ENCODE measurements at regions not wholly inside any gene's neighbourhood (a gene's known extent, or its start where the extent isn't known, plus 50 kb on each side); places are given as distances from the start of the nearest gene placed in this dataset.

- no peak for DNase-seq
- H3K4me3 Mint-ChIP-seq = no peak overlapping the region
- H3K27ac Mint-ChIP-seq = no peak overlapping the region
- no peaks in the 10 kb centered on the region for H3K4me1 Mint-ChIP-seq (ENCODE audit: low read depth)
- H3K27me3 Mint-ChIP-seq = peaks cover 18% of the 10 kb centered on the region
- H3K36me3 Mint-ChIP-seq (ENCODE audit: low read depth) = no peaks in the 10 kb centered on the region
- CTCF ChIA-PET = no interaction called here
- H3K9me3 Mint-ChIP-seq = no peaks in the 10 kb centered on the region
- intact Hi-C loops (cut with micrococcal nuclease) = no loop called here
- no peak for TF ChIP-seq CTCF (IDR thresholded peaks at IDR 0.05)
- no peak for ATAC-seq
- POLR2A ChIA-PET = interaction anchor here (0.8 kb wide), 1 partner anchor 11 kb away, joined by 3 read pairs; no protein-coding TSS in a partner anchor
Observed at GRCh38 chr3:70488816-70489215, 176.4 kb upstream of the MDFIC2 start.

- no peaks in the 10 kb centered on the region for H3K9me3 Mint-ChIP-seq
- TF ChIP-seq CTCF (IDR thresholded peaks at IDR 0.05) = no peak
- DNase-seq = no peak
- no peak overlapping the region for H3K27ac Mint-ChIP-seq
- intact Hi-C loops (cut with micrococcal nuclease) = no loop called here
- ATAC-seq = no peak
- H3K36me3 Mint-ChIP-seq (ENCODE audit: low read depth) = no peaks in the 10 kb centered on the region
- ChIA-PET CTCF (no interaction called here), POLR2A (no interaction called here)
- H3K4me1 Mint-ChIP-seq (ENCODE audit: low read depth) = no peaks in the 10 kb centered on the region
- H3K27me3 Mint-ChIP-seq = peaks cover 18% of the 10 kb centered on the region
- H3K4me3 Mint-ChIP-seq = no peak overlapping the region
Observed at GRCh38 chr3:70488131-70488530, 175.7 kb upstream of the MDFIC2 start.

GRCh38 chr3:70486414-70487017, 174.1 kb upstream of the MDFIC2 start:
- Mint-ChIP-seq H3K4me3 (no peak overlapping the region), H3K36me3 (ENCODE audit: low read depth) (no peaks in the 10 kb centered on the region), H3K4me1 (ENCODE audit: low read depth) (no peaks in the 10 kb centered on the region), H3K27me3 (peaks cover 17% of the 10 kb centered on the region), H3K9me3 (no peaks in the 10 kb centered on the region), H3K27ac (no peak overlapping the region)
- intact Hi-C loops (cut with micrococcal nuclease) = no loop called here
- TF ChIP-seq CTCF (IDR thresholded peaks at IDR 0.05) = no peak
- ChIA-PET POLR2A (no interaction called here), CTCF (no interaction called here)
- ATAC-seq = no peak
- DNase-seq = no peak

- no peak for DNase-seq
- TF ChIP-seq CTCF (IDR thresholded peaks at IDR 0.05) = no peak
- no peak overlapping the region for H3K4me3 Mint-ChIP-seq
- no peaks in the 10 kb centered on the region for H3K36me3 Mint-ChIP-seq (ENCODE audit: low read depth)
- peaks cover 3% of the 10 kb centered on the region for H3K9me3 Mint-ChIP-seq
- H3K27ac Mint-ChIP-seq = no peak overlapping the region
- CTCF ChIA-PET = no interaction called here
- peaks cover 5% of the 10 kb centered on the region for H3K27me3 Mint-ChIP-seq
- POLR2A ChIA-PET = no interaction called here
- no peak for ATAC-seq
- intact Hi-C loops (cut with micrococcal nuclease) = no loop called here
- H3K4me1 Mint-ChIP-seq (ENCODE audit: low read depth) = no peaks in the 10 kb centered on the region
Observed at GRCh38 chr3:70476174-70476573, 163.7 kb upstream of the MDFIC2 start.

- no peak for DNase-seq
- ChIA-PET CTCF (no interaction called here), POLR2A (no interaction called here)
- Mint-ChIP-seq H3K36me3 (ENCODE audit: low read depth) (no peaks in the 10 kb centered on the region), H3K27me3 (peaks cover 4% of the 10 kb centered on the region), H3K9me3 (no peaks in the 10 kb centered on the region), H3K4me3 (no peak overlapping the region), H3K27ac (no peak overlapping the region), H3K4me1 (ENCODE audit: low read depth) (no peaks in the 10 kb centered on the region)
- no peak for ATAC-seq
- TF ChIP-seq CTCF (IDR thresholded peaks at IDR 0.05) = no peak
- intact Hi-C loops (cut with micrococcal nuclease) = no loop called here
Observed at GRCh38 chr3:70471464-70472342, 159.3 kb upstream of the MDFIC2 start.

Measured in activated CD8-positive, alpha-beta T cell treated with anti-CD3 and anti-CD28 coated beads for 36 hours (primary cell).